ENCODE measurements at regions not wholly inside any gene's neighbourhood (a gene's known extent, or its start where the extent isn't known, plus 50 kb on each side); places are given as distances from the start of the nearest gene placed in this dataset.
"Not testable (repeated sequence)": the region's sequence is repeated elsewhere in the genome, so short reads cannot be mapped to it uniquely, and the experiment has no call there.

DNA sequence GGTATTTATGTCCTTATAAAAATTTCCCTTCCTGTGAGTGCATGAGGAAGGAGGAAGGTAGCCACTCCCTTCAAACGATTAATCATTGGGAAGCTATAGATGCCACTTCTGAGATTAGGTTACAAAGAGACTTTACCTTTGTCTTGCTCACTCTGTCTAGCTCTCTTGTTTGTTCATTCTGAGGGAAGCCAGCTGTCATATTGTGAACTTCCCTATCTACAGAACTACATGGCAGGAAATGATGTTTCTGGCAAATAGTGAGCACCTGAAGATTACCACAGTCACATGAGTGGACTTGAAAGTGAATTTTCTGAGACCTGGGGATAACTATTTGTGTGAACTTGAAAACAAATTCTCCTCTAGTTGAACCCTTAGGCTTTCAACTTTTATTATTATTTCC is 776.8 kb downstream of the CCDC85A start:
- no peak for DNase-seq (ENCODE audit: low spot score)
- no peak for FAIRE-seq

DNA sequence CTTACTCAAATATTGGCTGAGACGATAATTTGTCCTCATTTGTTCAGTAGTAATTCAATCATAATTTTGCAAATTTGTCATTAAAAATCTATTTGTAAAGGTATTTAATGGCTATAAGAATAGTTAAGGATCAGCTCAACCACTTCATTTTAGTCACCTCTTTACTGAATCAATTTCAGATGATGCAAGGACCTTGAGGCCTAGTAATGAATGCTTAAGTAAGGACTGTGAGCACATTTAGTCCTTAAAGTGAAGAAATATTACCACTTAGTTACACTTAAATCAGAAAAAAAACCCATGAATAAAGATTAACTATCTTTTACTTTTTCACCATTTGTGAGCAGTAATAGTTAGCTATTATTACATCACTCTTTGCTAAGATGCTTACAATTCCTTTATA is 778.9 kb downstream of the CCDC85A start:
- FAIRE-seq = no peak
- no peak for DNase-seq (ENCODE audit: low spot score)

DNA sequence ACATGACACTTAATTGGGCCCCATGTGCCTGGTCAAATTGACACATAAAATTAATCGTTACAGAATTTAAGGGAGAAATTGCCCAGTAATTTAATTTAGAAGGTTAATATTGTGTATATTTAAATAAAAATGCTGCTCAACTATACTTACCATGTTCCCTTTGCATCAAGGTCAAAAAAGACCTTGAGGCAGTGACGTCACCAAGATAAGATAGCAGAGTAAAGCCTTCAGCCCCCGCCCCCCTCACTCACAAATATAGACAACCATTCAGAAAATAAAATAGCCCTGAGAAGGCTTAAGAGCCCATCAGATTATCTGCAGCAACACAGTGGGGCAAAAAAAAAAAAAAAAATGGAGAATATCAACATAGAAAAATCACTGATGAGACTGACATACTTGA is 785.7 kb downstream of the CCDC85A start:
- no peak for FAIRE-seq
- DNase-seq (ENCODE audit: low spot score) = no peak

DNA sequence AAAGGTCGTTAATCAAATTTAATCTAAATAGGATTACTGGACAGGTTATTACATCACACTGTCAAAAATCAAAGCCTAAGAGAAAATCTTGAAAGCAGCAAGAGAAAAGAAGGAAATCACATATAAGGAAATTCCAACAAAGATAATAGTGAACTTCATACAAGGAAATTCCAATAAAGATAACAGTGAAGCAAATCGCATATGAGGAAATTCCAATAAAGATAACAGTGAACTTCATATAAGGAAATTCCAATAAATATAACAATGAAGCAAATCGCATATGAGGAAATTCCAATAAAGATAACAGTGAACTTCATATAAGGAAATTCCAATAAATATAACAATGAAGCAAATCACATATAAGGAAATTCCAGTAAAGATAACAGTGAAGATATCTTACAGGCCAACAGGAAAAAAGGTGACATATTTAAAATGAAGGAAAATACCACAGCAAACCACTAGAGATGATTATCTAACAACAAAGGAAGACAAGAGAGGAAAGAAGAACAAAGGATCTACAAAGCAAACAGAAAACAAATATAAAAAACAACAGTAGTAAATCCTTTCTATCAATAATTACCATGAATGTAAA is 787.7 kb downstream of the CCDC85A start:
- DNase-seq (ENCODE audit: low spot score) (no peak), FAIRE-seq (no peak)

DNA sequence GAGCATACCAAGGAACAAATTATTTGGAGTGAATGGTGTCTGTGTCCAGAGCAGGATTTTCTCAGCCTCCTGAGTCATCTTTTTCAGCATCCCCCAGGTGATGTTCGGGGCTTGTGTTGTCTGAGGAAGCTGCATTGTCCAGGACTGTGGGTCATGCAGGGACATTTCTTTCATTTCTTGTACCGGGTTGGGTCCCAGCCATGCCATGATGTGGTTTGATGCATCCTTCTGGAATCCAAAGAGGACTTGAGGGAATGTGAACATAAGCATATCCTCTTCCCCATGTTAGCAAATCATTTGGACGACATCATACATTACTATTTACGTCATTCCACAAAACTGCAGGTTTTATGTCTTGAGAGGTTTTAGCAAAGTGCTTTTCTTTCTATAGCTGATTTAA is 797.8 kb downstream of the CCDC85A start:
- FAIRE-seq = no peak
- DNase-seq (ENCODE audit: low spot score) = no peak

DNA sequence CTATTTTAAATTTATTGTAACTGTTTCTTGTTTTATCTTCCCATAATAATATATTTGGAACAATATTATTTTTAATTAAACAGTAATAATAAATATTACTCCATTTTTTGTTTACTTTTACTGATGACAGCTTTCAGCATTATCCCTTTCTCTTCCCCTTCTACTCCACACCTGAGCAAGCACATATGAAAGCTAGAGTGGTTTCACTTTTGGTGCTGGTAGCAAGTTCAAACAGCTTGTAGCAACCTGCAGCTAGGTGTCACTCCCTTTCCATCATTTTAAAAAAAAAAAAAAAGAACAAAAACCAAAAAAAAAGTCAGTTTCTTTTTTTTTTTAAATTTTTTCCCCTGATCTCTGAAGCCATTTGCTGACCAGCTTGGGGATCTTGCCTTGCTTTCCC is 801.8 kb downstream of the CCDC85A start:
- no peak for DNase-seq (ENCODE audit: low spot score)
- no peak for FAIRE-seq

DNA sequence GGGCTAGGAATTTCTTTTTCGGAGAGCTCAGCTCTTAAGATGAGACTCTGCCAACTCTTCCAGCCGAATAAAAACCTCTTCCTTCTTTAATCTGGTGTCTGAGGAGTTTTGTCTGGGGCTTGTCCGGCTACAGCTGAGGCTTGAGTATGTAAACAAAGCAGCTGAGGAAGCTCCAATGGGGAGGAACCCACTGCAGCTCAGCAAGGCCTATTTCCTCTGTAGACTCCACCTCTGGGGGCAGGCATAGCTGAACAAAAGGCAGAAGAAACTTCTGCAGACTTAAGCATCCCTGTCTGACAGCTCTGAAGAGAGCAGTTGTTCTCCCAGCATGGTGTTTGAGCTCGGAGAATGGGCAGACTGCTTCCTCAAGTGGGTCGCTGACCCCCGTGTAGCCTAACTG is 838.7 kb downstream of the CCDC85A start:
- FAIRE-seq (no peak), DNase-seq (ENCODE audit: low spot score) (no peak)

DNA sequence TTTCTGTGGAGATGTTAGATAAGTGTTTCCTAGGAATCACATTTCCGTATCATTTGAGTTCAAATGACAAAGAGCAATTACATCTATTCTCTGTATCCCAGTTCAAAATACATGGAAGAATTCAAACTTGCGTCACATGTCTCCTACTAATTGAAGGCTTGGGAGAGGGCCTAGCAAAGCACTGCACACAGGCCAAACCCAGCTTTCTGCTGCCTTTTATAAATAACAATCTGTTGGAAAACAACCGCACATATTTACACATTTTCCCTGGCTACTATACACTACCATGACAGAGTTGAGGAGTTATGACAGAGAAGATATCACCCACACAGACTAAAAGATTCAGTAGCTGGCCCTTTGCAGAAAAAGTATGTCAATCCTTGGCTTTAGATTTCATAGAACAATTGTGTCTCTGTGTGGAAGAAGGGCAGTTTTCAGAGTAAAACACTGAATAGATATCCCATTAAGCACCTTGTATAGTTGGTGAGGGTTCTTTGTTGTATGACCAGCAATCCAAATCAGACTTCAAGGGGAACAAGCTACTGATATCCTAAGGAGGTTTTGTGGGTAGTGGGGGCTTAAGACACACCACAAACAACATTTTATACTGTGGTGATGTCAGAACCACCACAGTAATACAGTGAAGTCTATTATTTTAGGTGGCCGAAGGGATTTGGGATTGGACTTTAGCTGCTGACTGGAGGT is 861.3 kb downstream of the CCDC85A start:
- FAIRE-seq = no peak

DNA sequence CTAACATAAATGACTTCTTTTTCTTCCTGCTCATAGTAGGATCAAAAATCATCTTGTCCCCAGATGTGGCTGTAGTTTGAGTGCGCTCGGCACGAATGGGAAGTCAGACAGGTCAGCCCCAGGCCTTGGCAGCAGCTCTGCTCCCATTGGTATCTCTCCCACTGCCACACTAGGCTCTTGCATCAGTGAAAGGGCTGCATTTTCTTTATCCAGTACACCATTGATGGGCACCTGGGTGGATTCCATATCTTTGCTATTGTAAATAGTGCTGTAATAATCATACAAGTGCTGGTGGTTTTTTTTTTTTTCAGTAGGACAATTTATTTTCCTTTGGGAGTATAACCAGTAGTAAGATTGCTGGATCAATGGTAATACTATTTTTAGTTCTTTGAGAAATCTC is 865.5 kb downstream of the CCDC85A start:
- no peak for FAIRE-seq
- no peak for DNase-seq (ENCODE audit: low spot score)

More for the DNA sequence above, 861.3 kb downstream of the CCDC85A start:
- DNase-seq (ENCODE audit: low spot score) = no peak

DNA sequence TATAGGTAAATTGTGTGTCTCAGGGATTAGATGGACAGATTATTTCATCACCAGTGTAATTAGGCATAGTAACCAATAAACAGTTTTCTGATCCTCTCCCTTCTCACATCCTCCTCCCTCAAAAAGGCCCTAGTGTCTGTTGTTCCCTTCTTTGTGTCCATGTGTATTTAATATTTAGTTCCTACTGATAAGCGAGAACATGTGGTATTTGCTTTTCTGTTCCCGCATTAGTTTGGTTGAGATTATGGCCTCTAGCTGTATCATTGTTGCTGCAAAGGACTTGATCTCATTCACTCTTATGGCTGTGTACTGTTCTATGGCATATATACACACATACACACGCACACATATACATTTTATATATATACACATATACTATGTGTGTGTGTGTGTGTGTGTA is 866.2 kb downstream of the CCDC85A start:
- FAIRE-seq (no peak), DNase-seq (ENCODE audit: low spot score) (no peak)

DNA sequence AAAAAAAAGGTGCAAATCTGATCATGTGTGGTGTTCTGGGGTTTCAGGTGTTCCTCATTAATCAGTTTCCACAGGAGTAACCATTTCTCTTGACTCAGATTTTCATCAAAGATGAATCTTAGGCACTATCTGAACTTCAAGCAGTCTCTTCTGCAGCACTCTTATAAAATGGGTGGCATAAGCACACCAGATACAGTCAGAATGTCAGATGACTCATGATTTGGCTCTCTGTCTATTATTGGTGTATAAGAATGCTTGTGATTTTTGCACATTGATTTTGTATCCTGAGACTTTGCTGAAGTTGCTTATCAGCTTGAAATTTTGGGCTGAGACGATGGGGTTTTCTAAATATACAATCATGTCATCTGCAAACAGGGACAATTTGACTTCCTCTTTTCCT is 882.5 kb downstream of the CCDC85A start:
- not testable (repeated sequence) for DNase-seq (ENCODE audit: low spot score); FAIRE-seq

DNA sequence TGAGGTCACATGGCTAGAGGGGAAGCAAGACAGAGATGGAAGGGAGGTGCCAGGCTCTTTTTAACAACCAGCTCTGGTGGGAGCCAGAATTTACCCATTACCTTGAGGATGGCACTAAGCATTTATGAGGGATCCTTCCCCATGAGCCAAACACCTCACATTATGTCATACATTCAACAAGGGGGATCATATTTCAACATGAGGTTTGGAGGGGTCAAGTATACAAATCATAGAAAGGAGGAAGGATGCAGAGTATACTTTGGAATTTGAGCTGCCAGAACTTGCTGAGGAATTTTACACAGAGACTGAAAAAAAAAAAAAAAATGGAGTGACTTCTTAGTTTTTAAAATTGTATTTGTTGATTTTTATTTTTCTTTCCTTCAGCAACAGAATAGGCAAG is 891.4 kb downstream of the CCDC85A start:
- no peak for DNase-seq (ENCODE audit: low spot score)
- no peak for FAIRE-seq

DNA sequence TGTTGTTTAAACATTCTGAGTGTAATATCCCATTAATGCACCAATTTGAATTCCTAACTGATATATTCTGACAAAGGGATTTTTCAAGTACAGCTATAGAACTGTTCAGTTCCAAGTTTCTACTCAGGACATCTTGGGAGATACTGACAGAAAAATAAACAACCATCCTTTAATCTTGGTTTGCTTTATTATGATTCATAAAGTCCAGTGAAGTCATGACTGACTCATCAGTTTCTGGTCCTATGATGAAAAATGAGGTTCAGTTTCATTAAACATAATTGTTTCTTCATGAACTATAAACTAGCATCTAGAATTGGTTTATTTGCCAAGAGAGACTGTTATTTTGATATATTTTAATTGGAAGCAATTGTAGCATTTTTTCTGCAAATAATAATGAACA is 896.2 kb downstream of the CCDC85A start:
- no peak for FAIRE-seq

DNA sequence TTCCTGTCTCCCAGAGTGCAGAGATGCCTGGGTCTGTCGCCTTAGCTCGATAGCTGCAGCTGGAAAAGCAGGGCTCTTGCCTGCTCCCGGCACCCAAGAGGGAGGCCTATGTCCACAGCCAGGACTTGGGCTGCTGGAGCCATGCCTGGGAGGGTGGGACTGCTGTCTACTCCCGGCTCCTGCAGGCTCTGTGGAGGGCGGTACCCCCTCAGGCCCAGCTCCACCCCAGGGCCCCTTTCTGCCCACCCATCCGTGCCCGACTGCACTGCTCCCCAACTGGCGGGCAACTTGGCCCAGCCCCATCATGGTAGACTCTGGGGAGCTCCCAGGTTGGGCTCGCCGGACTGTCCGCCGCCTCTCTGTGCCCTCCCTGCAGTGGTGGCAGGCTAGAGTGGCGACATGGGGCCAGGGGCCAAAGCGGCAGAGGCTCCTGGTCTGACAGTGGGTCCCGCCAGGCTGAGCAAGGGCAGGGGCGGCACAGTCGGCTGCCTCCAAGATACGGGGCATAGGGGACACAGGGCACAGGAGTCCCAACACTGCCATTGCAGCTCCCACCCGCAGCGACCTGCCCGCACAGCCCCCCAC is 901.0 kb downstream of the CCDC85A start:
- DNase-seq (ENCODE audit: low spot score) (no peak), FAIRE-seq (no peak)

More for the DNA sequence above, 896.2 kb downstream of the CCDC85A start:
- no peak for DNase-seq (ENCODE audit: low spot score)

DNA sequence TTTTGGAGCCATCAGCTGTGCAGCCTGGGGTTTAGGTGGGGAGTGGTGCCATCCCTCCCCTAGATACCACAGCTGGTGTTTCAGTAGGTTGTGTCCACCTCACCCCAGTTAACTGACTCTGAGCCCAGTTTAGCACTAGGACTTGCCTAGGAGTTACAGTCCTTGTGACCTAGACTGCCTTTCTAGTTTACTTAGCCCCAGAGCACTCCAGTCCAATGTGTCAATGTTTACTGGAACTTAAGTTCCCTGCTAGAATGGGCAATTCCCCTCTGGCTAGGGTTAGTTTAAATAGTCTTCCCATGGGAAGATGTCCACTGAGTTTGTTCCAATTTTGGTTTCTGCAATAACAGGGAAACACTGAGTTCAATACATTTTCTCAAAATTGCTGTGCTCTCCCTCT is 909.2 kb downstream of the CCDC85A start:
- DNase-seq (ENCODE audit: low spot score) (no peak), FAIRE-seq (no peak)

DNA sequence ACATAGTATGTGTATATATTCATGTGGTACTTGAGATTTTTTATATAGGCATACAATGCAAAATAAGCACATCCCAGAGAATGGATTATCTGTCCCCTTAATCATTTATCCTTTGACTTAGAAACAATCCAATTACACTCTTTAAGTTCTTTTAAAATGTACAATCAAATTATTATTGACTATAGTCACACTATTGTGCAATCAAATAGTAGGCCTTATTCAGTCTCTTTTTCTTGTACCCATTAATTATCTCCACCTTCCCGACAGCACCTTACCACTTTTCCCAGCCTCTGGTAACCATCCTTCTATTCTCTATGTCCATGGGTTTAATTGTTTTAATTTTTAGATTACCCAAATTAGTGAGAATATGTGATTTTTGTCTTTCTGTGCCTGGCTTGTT is 914.1 kb downstream of the CCDC85A start:
- FAIRE-seq (no peak), DNase-seq (ENCODE audit: low spot score) (no peak)

DNA sequence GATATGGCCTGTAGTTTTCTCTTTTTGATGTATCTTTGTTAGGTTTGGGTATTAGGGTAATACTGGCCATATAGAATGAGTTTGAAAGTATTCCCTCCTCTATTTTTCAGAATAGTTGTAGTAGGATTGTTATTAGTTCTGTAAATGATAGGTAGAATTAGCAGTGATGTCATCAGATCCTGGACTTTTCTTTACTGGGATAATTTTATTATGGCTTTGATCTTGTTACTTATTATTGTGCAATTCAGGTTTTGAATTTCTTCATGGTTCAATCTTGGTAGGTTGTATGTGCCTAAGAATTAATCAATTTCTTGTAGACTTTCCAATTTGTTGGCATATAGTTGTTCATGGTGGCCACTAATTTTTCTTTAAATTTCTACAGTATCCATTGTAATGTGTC is 916.6 kb downstream of the CCDC85A start:
- FAIRE-seq = no peak
- DNase-seq (ENCODE audit: low spot score) = no peak

DNA sequence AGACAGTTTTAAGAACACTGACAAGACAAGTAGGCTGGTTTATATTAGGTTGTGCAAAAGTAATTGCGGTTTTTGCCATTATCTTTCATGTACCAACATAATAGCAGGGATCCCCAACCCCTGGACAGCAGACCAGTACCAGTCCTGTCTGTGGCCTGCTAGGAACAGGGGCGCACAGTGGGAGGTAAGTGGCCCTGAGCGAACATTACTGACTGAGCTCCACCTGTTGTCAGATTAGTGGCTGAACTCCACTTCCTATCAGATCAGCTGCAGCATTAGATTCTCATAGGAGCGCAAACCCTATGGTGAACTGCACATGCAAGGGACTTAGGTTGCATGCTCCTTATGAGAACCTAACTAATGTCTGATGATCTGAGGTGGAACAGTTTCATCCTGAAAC is 921.9 kb downstream of the CCDC85A start:
- DNase-seq (ENCODE audit: low spot score) = no peak
- no peak for FAIRE-seq

DNA sequence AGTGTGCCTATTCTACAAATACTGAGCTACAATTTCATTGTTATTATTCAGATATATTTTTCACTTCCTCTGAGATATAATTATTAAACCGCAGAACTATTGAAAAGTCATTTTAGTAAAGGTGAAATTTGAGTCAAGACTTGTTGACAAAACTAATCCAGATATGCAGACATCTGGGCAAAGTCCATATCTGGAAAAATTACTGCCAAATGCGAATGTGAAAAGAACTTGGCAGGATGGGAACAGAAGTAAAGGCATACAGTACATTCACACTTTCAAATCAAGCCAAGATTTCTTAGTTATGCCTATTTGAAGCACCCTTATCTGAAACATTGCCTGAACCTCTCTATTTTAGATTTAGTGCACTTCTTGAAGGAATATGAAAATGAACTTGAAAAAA is 923.6 kb downstream of the CCDC85A start:
- FAIRE-seq (no peak), DNase-seq (ENCODE audit: low spot score) (no peak)

DNA sequence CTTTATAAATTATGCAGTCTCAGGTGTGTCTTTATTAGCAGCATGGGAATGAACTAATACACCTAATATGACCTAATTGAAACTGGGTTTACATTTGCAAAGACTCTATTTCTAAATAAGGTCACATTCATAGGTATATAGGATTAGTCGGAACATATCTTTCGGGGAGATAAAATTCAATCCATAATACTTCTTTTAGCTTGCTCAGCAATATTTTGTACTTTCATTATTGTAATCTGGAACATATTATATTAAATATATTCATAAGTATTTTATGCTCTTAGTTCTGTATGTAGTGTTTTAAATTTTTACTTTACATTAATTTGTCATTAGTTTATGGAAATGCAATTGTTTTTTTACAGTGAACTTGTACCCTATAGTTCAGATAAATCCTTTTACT is 927.7 kb downstream of the CCDC85A start:
- DNase-seq (ENCODE audit: low spot score) (no peak), FAIRE-seq (no peak)

DNA sequence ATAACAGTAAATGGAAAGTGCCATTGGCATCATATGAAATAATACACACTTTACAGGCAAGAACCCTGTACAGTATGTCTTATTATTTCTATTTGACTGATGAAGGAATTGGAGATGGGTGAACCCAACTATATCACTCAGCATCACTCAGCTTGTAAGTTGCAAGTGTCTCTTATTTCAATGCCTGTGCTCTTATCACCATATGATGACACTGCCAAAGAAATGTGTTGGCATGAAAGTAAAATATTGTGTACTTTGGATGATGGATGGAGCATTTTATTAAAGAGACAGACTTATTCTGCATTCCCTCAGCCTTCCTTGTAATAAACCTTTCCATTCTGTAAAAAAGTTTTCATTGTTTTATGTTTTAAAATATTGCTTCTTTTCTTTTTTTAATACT is 927.5 kb upstream of the VRK2 start:
- no peak for FAIRE-seq
- no peak for DNase-seq (ENCODE audit: low spot score)

DNA sequence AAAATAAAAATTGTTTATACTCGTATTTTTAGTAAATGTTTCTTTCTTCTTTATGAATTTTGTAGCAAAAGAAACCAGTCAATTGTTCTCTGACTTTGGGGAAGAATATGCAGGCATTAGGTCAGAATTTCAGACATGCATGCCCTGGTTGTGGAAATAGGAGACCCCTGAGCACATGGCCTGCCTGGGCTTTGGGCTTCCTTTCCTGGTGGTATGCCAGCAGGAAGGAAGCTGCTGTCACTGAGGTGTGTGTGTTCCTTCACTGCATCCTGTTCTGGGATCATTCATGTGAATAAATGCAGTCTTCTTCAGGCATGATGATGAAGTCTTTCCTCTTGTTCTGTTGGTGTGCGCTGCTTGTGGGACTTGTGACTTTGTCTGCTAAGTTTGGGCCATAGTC is 920.2 kb upstream of the VRK2 start:
- DNase-seq (ENCODE audit: low spot score) (no peak), FAIRE-seq (no peak)

DNA sequence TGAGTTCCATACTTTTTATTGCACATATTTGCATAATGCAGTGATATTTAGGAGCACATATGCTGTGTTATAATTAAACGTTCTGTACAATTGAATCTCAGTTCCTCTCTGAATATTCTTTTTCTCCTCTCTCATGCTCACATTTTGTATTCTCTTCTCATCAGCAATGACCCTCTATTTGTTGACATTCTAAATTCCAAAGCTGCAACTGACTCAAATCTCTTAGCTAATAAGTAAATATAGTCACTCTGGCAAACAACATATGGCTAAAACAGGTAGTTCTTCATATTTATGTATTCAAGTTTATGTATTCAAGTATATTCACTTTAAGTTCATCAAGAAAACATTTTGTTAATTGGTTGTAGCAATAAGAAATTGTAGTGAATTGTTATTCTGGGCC is 907.4 kb upstream of the VRK2 start:
- FAIRE-seq (no peak), DNase-seq (ENCODE audit: low spot score) (no peak)
